ENCODE measurements at regions not wholly inside any gene's neighbourhood (a gene's known extent, or its start where the extent isn't known, plus 50 kb on each side); places are given as distances from the start of the nearest gene placed in this dataset.
"Not testable (repeated sequence)": the region's sequence is repeated elsewhere in the genome, so short reads cannot be mapped to it uniquely, and the experiment has no call there.

GRCh38 chr3:124360563-124360962 lies 368.6 kb upstream of the ROPN1 start:
- Histone ChIP-seq H3K27me3 (ENCODE audit: control insufficient read depth in 1 of 2, insufficient read depth in 2 of 2, low read length in 2 of 2) (no peaks in the 10 kb centered on the region), H3K9me3 (ENCODE audit: control insufficient read depth in 1 of 2, low read length in 2 of 2) (no peaks in the 10 kb centered on the region), H3K36me3 (ENCODE audit: control insufficient read depth in 1 of 2, insufficient read depth in 2 of 2, low read length in 2 of 2) (no peaks in the 10 kb centered on the region), H3K9ac (ENCODE audit: low read depth in 1 of 2, low read length in 2 of 2) (no peak overlapping the region), H3K4me1 (ENCODE audit: control insufficient read depth in 1 of 2, insufficient read depth in 2 of 2, low read length in 2 of 2) (peaks cover 4 to 6% of the 10 kb centered on the region in 2 donors), H3K27ac (ENCODE audit: low read depth, low read length) (no peak overlapping the region), H3K4me3 (ENCODE audit: low read depth in 1 of 2, low read length in 2 of 2) (no peak overlapping the region)

- Histone ChIP-seq H3K4me3 (ENCODE audit: low read depth in 1 of 2, low read length in 2 of 2) (no peak overlapping the region), H3K36me3 (ENCODE audit: control insufficient read depth in 1 of 2, insufficient read depth in 2 of 2, low read length in 2 of 2) (no peaks in the 10 kb centered on the region), H3K27me3 (ENCODE audit: control insufficient read depth in 1 of 2, insufficient read depth in 2 of 2, low read length in 2 of 2) (no peaks in the 10 kb centered on the region), H3K9me3 (ENCODE audit: control insufficient read depth in 1 of 2, low read length in 2 of 2) (no peaks in the 10 kb centered on the region), H3K9ac (ENCODE audit: low read depth in 1 of 2, low read length in 2 of 2) (no peak overlapping the region), H3K27ac (ENCODE audit: low read depth, low read length) (no peak overlapping the region), H3K4me1 (ENCODE audit: control insufficient read depth in 1 of 2, insufficient read depth in 2 of 2, low read length in 2 of 2) (peaks cover 4 to 6% of the 10 kb centered on the region in 2 donors)
Measured at GRCh38 chr3:124361566-124361965, 368.7 kb upstream of the UMPS start.

GRCh38 chr3:124362455-124362854 lies 367.8 kb upstream of the UMPS start:
- no peaks in the 10 kb centered on the region for H3K9me3 ChIP-seq (ENCODE audit: control insufficient read depth in 1 of 2, low read length in 2 of 2)
- H3K9ac ChIP-seq (ENCODE audit: low read depth in 1 of 2, low read length in 2 of 2) = no peak overlapping the region
- H3K27ac ChIP-seq (ENCODE audit: low read depth, low read length) = no peak overlapping the region

GRCh38 chr3:124363476-124363875 lies 366.8 kb upstream of the UMPS start:
- no peaks in the 10 kb centered on the region for H3K27me3 ChIP-seq (ENCODE audit: control insufficient read depth in 1 of 2, insufficient read depth in 2 of 2, low read length in 2 of 2)
- no peak overlapping the region for H3K4me3 ChIP-seq (ENCODE audit: low read depth in 1 of 2, low read length in 2 of 2)
- no peak overlapping the region for H3K27ac ChIP-seq (ENCODE audit: low read depth, low read length)
- H3K4me1 ChIP-seq (ENCODE audit: control insufficient read depth in 1 of 2, insufficient read depth in 2 of 2, low read length in 2 of 2) = peaks cover 4 to 6% of the 10 kb centered on the region in 2 donors
- H3K9ac ChIP-seq (ENCODE audit: low read depth in 1 of 2, low read length in 2 of 2) = no peak overlapping the region
- no peaks in the 10 kb centered on the region for H3K36me3 ChIP-seq (ENCODE audit: control insufficient read depth in 1 of 2, insufficient read depth in 2 of 2, low read length in 2 of 2)
- no peaks in the 10 kb centered on the region for H3K9me3 ChIP-seq (ENCODE audit: control insufficient read depth in 1 of 2, low read length in 2 of 2)

More at GRCh38 chr3:124362455-124362854, 367.8 kb upstream of the UMPS start:
- no peaks in the 10 kb centered on the region for H3K36me3 ChIP-seq (ENCODE audit: control insufficient read depth in 1 of 2, insufficient read depth in 2 of 2, low read length in 2 of 2)
- no peak overlapping the region for H3K4me3 ChIP-seq (ENCODE audit: low read depth in 1 of 2, low read length in 2 of 2)
- peaks cover 4 to 6% of the 10 kb centered on the region in 2 donors for H3K4me1 ChIP-seq (ENCODE audit: control insufficient read depth in 1 of 2, insufficient read depth in 2 of 2, low read length in 2 of 2)
- H3K27me3 ChIP-seq (ENCODE audit: control insufficient read depth in 1 of 2, insufficient read depth in 2 of 2, low read length in 2 of 2) = no peaks in the 10 kb centered on the region

GRCh38 chr3:124364317-124365020 lies 365.8 kb upstream of the UMPS start:
- no peak overlapping the region for H3K4me3 ChIP-seq (ENCODE audit: low read depth in 1 of 2, low read length in 2 of 2)
- H3K27me3 ChIP-seq (ENCODE audit: control insufficient read depth in 1 of 2, insufficient read depth in 2 of 2, low read length in 2 of 2) = no peaks in the 10 kb centered on the region
- H3K4me1 ChIP-seq (ENCODE audit: control insufficient read depth in 1 of 2, insufficient read depth in 2 of 2, low read length in 2 of 2) = peaks cover 4 to 6% of the 10 kb centered on the region in 2 donors
- H3K9me3 ChIP-seq (ENCODE audit: control insufficient read depth in 1 of 2, low read length in 2 of 2) = no peaks in the 10 kb centered on the region
- no peak overlapping the region for H3K9ac ChIP-seq (ENCODE audit: low read depth in 1 of 2, low read length in 2 of 2)
- no peak overlapping the region for H3K27ac ChIP-seq (ENCODE audit: low read depth, low read length)
- H3K36me3 ChIP-seq (ENCODE audit: control insufficient read depth in 1 of 2, insufficient read depth in 2 of 2, low read length in 2 of 2) = no peaks in the 10 kb centered on the region

GRCh38 chr3:124366655-124367054 lies 363.6 kb upstream of the UMPS start:
- H3K9me3 ChIP-seq (ENCODE audit: control insufficient read depth in 1 of 2, low read length in 2 of 2); H3K36me3 ChIP-seq (ENCODE audit: control insufficient read depth in 1 of 2, insufficient read depth in 2 of 2, low read length in 2 of 2); H3K27ac ChIP-seq (ENCODE audit: low read depth, low read length); H3K9ac ChIP-seq (ENCODE audit: low read depth in 1 of 2, low read length in 2 of 2); H3K4me1 ChIP-seq (ENCODE audit: control insufficient read depth in 1 of 2, insufficient read depth in 2 of 2, low read length in 2 of 2); H3K4me3 ChIP-seq (ENCODE audit: low read depth in 1 of 2, low read length in 2 of 2); H3K27me3 ChIP-seq (ENCODE audit: control insufficient read depth in 1 of 2, insufficient read depth in 2 of 2, low read length in 2 of 2): not testable (repeated sequence)

- H3K9ac ChIP-seq (ENCODE audit: low read depth in 1 of 2, low read length in 2 of 2) = no peak overlapping the region
- H3K27me3 ChIP-seq (ENCODE audit: control insufficient read depth in 1 of 2, insufficient read depth in 2 of 2, low read length in 2 of 2) = no peaks in the 10 kb centered on the region
- no peaks in the 10 kb centered on the region for H3K9me3 ChIP-seq (ENCODE audit: control insufficient read depth in 1 of 2, low read length in 2 of 2)
- no peaks in the 10 kb centered on the region for H3K4me1 ChIP-seq (ENCODE audit: control insufficient read depth in 1 of 2, insufficient read depth in 2 of 2, low read length in 2 of 2)
- H3K27ac ChIP-seq (ENCODE audit: low read depth, low read length) = no peak overlapping the region
- H3K4me3 ChIP-seq (ENCODE audit: low read depth in 1 of 2, low read length in 2 of 2) = no peak overlapping the region
- no peaks in the 10 kb centered on the region for H3K36me3 ChIP-seq (ENCODE audit: control insufficient read depth in 1 of 2, insufficient read depth in 2 of 2, low read length in 2 of 2)
Measured at GRCh38 chr3:124372775-124373174, 357.5 kb upstream of the UMPS start.

GRCh38 chr3:124373524-124373923 lies 356.7 kb upstream of the UMPS start:
- no peaks in the 10 kb centered on the region for H3K27me3 ChIP-seq (ENCODE audit: control insufficient read depth in 1 of 2, insufficient read depth in 2 of 2, low read length in 2 of 2)
- H3K36me3 ChIP-seq (ENCODE audit: control insufficient read depth in 1 of 2, insufficient read depth in 2 of 2, low read length in 2 of 2) = no peaks in the 10 kb centered on the region
- no peak overlapping the region for H3K27ac ChIP-seq (ENCODE audit: low read depth, low read length)
- H3K4me1 ChIP-seq (ENCODE audit: control insufficient read depth in 1 of 2, insufficient read depth in 2 of 2, low read length in 2 of 2) = no peaks in the 10 kb centered on the region
- H3K9ac ChIP-seq (ENCODE audit: low read depth in 1 of 2, low read length in 2 of 2) = no peak overlapping the region
- H3K9me3 ChIP-seq (ENCODE audit: control insufficient read depth in 1 of 2, low read length in 2 of 2) = no peaks in the 10 kb centered on the region
- H3K4me3 ChIP-seq (ENCODE audit: low read depth in 1 of 2, low read length in 2 of 2) = no peak overlapping the region

- Histone ChIP-seq H3K9me3 (ENCODE audit: control insufficient read depth in 1 of 2, low read length in 2 of 2) (no peaks in the 10 kb centered on the region), H3K27me3 (ENCODE audit: control insufficient read depth in 1 of 2, insufficient read depth in 2 of 2, low read length in 2 of 2) (no peaks in the 10 kb centered on the region), H3K9ac (ENCODE audit: low read depth in 1 of 2, low read length in 2 of 2) (no peak overlapping the region), H3K4me1 (ENCODE audit: control insufficient read depth in 1 of 2, insufficient read depth in 2 of 2, low read length in 2 of 2) (no peaks in the 10 kb centered on the region), H3K27ac (ENCODE audit: low read depth, low read length) (no peak overlapping the region), H3K36me3 (ENCODE audit: control insufficient read depth in 1 of 2, insufficient read depth in 2 of 2, low read length in 2 of 2) (no peaks in the 10 kb centered on the region), H3K4me3 (ENCODE audit: low read depth in 1 of 2, low read length in 2 of 2) (no peak overlapping the region)
Measured at GRCh38 chr3:124374583-124374982, 355.7 kb upstream of the UMPS start.

GRCh38 chr3:124381575-124382333 lies 348.5 kb upstream of the UMPS start:
- no peak overlapping the region for H3K9ac ChIP-seq (ENCODE audit: low read depth in 1 of 2, low read length in 2 of 2)
- H3K4me1 ChIP-seq (ENCODE audit: control insufficient read depth in 1 of 2, insufficient read depth in 2 of 2, low read length in 2 of 2) = no peaks in the 10 kb centered on the region
- no peak overlapping the region for H3K27ac ChIP-seq (ENCODE audit: low read depth, low read length)
- no peaks in the 10 kb centered on the region for H3K27me3 ChIP-seq (ENCODE audit: control insufficient read depth in 1 of 2, insufficient read depth in 2 of 2, low read length in 2 of 2)
- no peaks in the 10 kb centered on the region for H3K36me3 ChIP-seq (ENCODE audit: control insufficient read depth in 1 of 2, insufficient read depth in 2 of 2, low read length in 2 of 2)
- H3K4me3 ChIP-seq (ENCODE audit: low read depth in 1 of 2, low read length in 2 of 2) = no peak overlapping the region
- no peaks in the 10 kb centered on the region for H3K9me3 ChIP-seq (ENCODE audit: control insufficient read depth in 1 of 2, low read length in 2 of 2)

All from duodenal mucosa (tissue), 2 donors.